IMR-90 (cell line): ENCODE measurements at regions not wholly inside any gene's neighbourhood (a gene's known extent, or its start where the extent isn't known, plus 50 kb on each side); places are given as distances from the start of the nearest gene placed in this dataset.

Experiments
- ATAC-seq: fragments of 200-7000 bp; cut with Tn5 transposase; 2 replicates; pipeline ENCODE4 v1.9.1; 2020; ENCODE audit warnings: low read depth, mild to moderate bottlenecking, moderate library complexity
- BruUV-seq: library from RNA; stranded (reverse); fragments of 400-500 nt; replicated peaks from 2 replicates; lab custom pipeline; 2021; lab: Mats Ljungman, UMichigan
- CTCF ChIA-PET: fragments of 300-600 bp; formaldehyde crosslinking; extraction: SDS; loops from one replicate; lab custom pipeline; 2021; ENCODE audit warnings: antibody characterized with exemption; lab: Yijun Ruan, JAX
- POLR2A ChIA-PET: fragments of 300-600 bp; sonication (Branson Sonifier 250); formaldehyde crosslinking; loops from one replicate; lab custom pipeline; 2022; ENCODE audit warnings: antibody characterized with exemption; ENCODE audit not compliant: unreplicated experiment; lab: Charles Lee
- DNase-seq: peaks from one replicate; pipeline ENCODE4 v3.0.0; 2013
- H2AFZ ChIP-seq: replicated peaks from 2 replicates; pipeline ENCODE3; 2013; ENCODE audit warnings: low read length, mild to moderate bottlenecking; ENCODE audit not compliant: poor library complexity
- H2AK5ac ChIP-seq: 2 replicates; pipeline ENCODE4 v1.6.1; 2013; ENCODE audit warnings: low read depth, low read length, inconsistent platforms
- H2AK9ac ChIP-seq: replicated peaks from 2 replicates; pipeline ENCODE3; 2013; ENCODE audit warnings: mild to moderate bottlenecking, low read depth, low read length, moderate library complexity; ENCODE audit not compliant: poor library complexity
- H2BK120ac ChIP-seq: 2 replicates; pipeline ENCODE4 v1.6.1; 2013; ENCODE audit warnings: low read depth, low read length, inconsistent platforms
- H2BK15ac ChIP-seq: 3 replicates; pipeline ENCODE4 v1.6.1; 2013; ENCODE audit warnings: low read depth, low read length, inconsistent platforms
- H2BK20ac ChIP-seq: 2 replicates; pipeline ENCODE4 v1.6.1; 2013; ENCODE audit warnings: low read depth, mild to moderate bottlenecking, inconsistent platforms, low read length, moderate library complexity
- H2BK5ac ChIP-seq: 2 replicates; pipeline ENCODE4 v1.6.1; 2013; ENCODE audit warnings: mild to moderate bottlenecking, low read depth, low read length, inconsistent platforms; ENCODE audit not compliant: poor library complexity, severe bottlenecking
- H3K14ac ChIP-seq: replicated peaks from 2 replicates; pipeline ENCODE4 v1.6.1; 2013; ENCODE audit warnings: low read depth, low read length, inconsistent platforms
- H3K18ac ChIP-seq: 2 replicates; pipeline ENCODE4 v1.6.1; 2013; ENCODE audit warnings: low read depth, low read length, control low read depth
- H3K23ac ChIP-seq: 2 replicates; pipeline ENCODE4 v1.6.1; 2013; ENCODE audit warnings: low read depth, low read length, inconsistent platforms
- H3K27ac ChIP-seq: 2 replicates; pipeline ENCODE4 v1.5.1; 2013; ENCODE audit warnings: mild to moderate bottlenecking, control low read depth, low read length; ENCODE audit not compliant: insufficient read depth
- H3K27me3 ChIP-seq: 2 replicates; pipeline ENCODE4 v1.6.1; 2013; ENCODE audit warnings: low read length; ENCODE audit not compliant: control insufficient read depth, insufficient read depth
- H3K36me3 ChIP-seq: 2 replicates; pipeline ENCODE4 v1.6.1; 2013; ENCODE audit warnings: low read length, mixed read lengths; ENCODE audit not compliant: control insufficient read depth, insufficient read depth
- H3K4ac ChIP-seq: 2 replicates; pipeline ENCODE4 v1.6.1; 2013; ENCODE audit warnings: low read depth, low read length, inconsistent platforms
- H3K4me1 ChIP-seq: 2 replicates; pipeline ENCODE4 v1.6.1; 2013; ENCODE audit warnings: low read length, mixed read lengths; ENCODE audit not compliant: control insufficient read depth, insufficient read depth
- H3K4me2 ChIP-seq: 2 replicates; pipeline ENCODE4 v1.6.1; 2013; ENCODE audit warnings: low read depth, mild to moderate bottlenecking, control low read depth, low read length, moderate library complexity
- H3K4me3 ChIP-seq: 2 replicates; pipeline ENCODE4 v1.5.1; 2013; ENCODE audit warnings: low read depth, mild to moderate bottlenecking, control low read depth, low read length, moderate library complexity; ENCODE audit not compliant: insufficient read depth
- H3K56ac ChIP-seq: 2 replicates; pipeline ENCODE4 v1.6.1; 2013; ENCODE audit warnings: low read length, inconsistent platforms; ENCODE audit not compliant: insufficient read depth; ENCODE audit errors: extremely low read depth
- H3K79me1 ChIP-seq, 2 experiments: 2 replicates each; pipeline ENCODE4 v1.6.1; 2013; ENCODE audit warnings: low read length in 2 of 2, inconsistent platforms in 1 of 2, low read depth in 1 of 2
- H3K9ac ChIP-seq: 2 replicates; pipeline ENCODE4 v1.6.1; 2013; ENCODE audit warnings: low read depth, low read length, control low read depth
- H3K9me1 ChIP-seq: 2 replicates; pipeline ENCODE4 v1.6.1; 2013; ENCODE audit warnings: low read length, inconsistent platforms; ENCODE audit not compliant: insufficient read depth
- H3K9me3 ChIP-seq: 2 replicates; pipeline ENCODE4 v1.6.1; 2013; ENCODE audit warnings: low read length; ENCODE audit not compliant: control insufficient read depth, insufficient read depth
- H4K20me1 ChIP-seq: 2 replicates; pipeline ENCODE4 v1.6.1; 2013; ENCODE audit warnings: low read length, inconsistent platforms; ENCODE audit not compliant: insufficient read depth
- H4K5ac ChIP-seq: 2 replicates; pipeline ENCODE4 v1.6.1; 2013; ENCODE audit warnings: mild to moderate bottlenecking, low read depth, low read length, control low read depth
- H4K8ac ChIP-seq, 2 experiments: 2 replicates each; pipeline ENCODE4 v1.6.1; 2013; ENCODE audit warnings: low read depth in 2 of 2, low read length in 2 of 2, control low read depth in 1 of 2, inconsistent platforms in 1 of 2
- H4K91ac ChIP-seq: 2 replicates; pipeline ENCODE4 v1.6.1; 2013; ENCODE audit warnings: low read depth, low read length, inconsistent platforms; ENCODE audit not compliant: insufficient read depth
- CEBPB ChIP-seq: IDR thresholded peaks from 2 replicates; pipeline ENCODE4 v1.6.1; 2012; ENCODE audit warnings: low read depth, low read length, improper control_type of control experiment
- CTCF ChIP-seq: conservative IDR thresholded peaks from 2 replicates; pipeline ENCODE4 v1.5.1; 2012; ENCODE audit warnings: mild to moderate bottlenecking, low read depth, low read length, improper control_type of control experiment
- ELK1 ChIP-seq: fragments of 150-350 bp; IDR thresholded peaks from 2 replicates; pipeline ENCODE4 v1.6.1; 2016; ENCODE audit warnings: low read depth, mild to moderate bottlenecking, low read length, moderate library complexity, borderline replicate concordance
- MAFK ChIP-seq: IDR thresholded peaks from 2 replicates; pipeline ENCODE4 v1.6.1; 2012; ENCODE audit warnings: low read depth, low read length, improper control_type of control experiment
- MXI1 ChIP-seq: IDR thresholded peaks from 2 replicates; pipeline ENCODE4 v1.6.1; 2012; ENCODE audit warnings: low read depth, mild to moderate bottlenecking, low read length, moderate library complexity, borderline replicate concordance
- RCOR1 ChIP-seq: IDR thresholded peaks from 2 replicates; pipeline ENCODE4 v1.6.1; 2012; ENCODE audit warnings: mild to moderate bottlenecking, low read length, improper control_type of control experiment; ENCODE audit not compliant: insufficient replicate concordance
- WGBS, 2 experiments: methylation state at CpG; one replicate each; pipeline versions ENCODE4 v1.1.5 to v1.1.7; 2013; ENCODE audit warnings: missing lambda C conversion rate in 2 of 2; ENCODE audit not compliant: insufficient read length in 1 of 2; ENCODE audit errors: extremely low coverage in 2 of 2; 5-methylcytosine and 5-hydroxymethylcytosine counted together
- dilution Hi-C: fragments of 300-500 bp; cut with HindIII; formaldehyde crosslinking; loops from one replicate; pipeline ENCODE4 v1.14.3; 2018; ENCODE audit warnings: low sequenced_read_pairs; ENCODE audit not compliant: unreplicated experiment
- in situ Hi-C: fragments of 300-500 bp; cut with MboI; formaldehyde crosslinking; loops from 3 replicates; pipeline ENCODE4 v1.14.3; 2019; ENCODE audit warnings: low sequenced_read_pairs, inconsistent platforms, mixed read lengths
- intact Hi-C: fragments of 100-400 bp; cut with micrococcal nuclease; formaldehyde crosslinking; loops from 2 replicates; pipeline ENCODE4 v1.10.0; 2022

GRCh38 chr10:33720161-33720560 lies 385.7 kb upstream of the NRP1 start:
- no peak for DNase-seq
- Histone ChIP-seq H2AFZ (no peak overlapping the region), H3K9me3 (0 out of 2 replicates have a peak, but pooled peaks cover 2% of the 10 kb centered on the region), H4K20me1 (no peaks in the 10 kb centered on the region), H3K4me1 (no peaks in the 10 kb centered on the region), H3K4ac (no peak overlapping the region), H4K91ac (no peak overlapping the region), H3K9ac (no peak overlapping the region), H3K23ac (no peak overlapping the region), H3K27ac (no peak overlapping the region), H2AK5ac (no peak overlapping the region), H3K4me3 (no peak overlapping the region), H3K79me1 (no peaks in the 10 kb centered on the region), H3K4me2 (no peak overlapping the region), H3K14ac (no peak overlapping the region), H2BK20ac (no peak overlapping the region), H4K5ac (no peak overlapping the region), H3K36me3 (no peaks in the 10 kb centered on the region), H2BK15ac (no peak overlapping the region), H3K18ac (no peak overlapping the region), H3K27me3 (peaks cover 5% of the 10 kb centered on the region), H4K8ac (no peak overlapping the region), H2BK5ac (no peak overlapping the region), H3K9me1 (no peaks in the 10 kb centered on the region), H2AK9ac (no peak overlapping the region), H2BK120ac (no peak overlapping the region), H3K56ac (no peak overlapping the region)
- no CpG with 5 or more reads among the region's 2 CpGs for WGBS, 2 experiments
- no peak for TF ChIP-seq RCOR1
- no peak for TF ChIP-seq ELK1
- no peak for TF ChIP-seq MXI1
- TF ChIP-seq CTCF: no peak
- no peak for TF ChIP-seq MAFK
- no peak for TF ChIP-seq CEBPB
- intact Hi-C loops: no loop called here
- BruUV-seq: no TSS peak
- no peak for ATAC-seq
- ChIA-PET POLR2A (no interaction called here), CTCF (no interaction called here)
- in situ Hi-C loops: no loop called here
- dilution Hi-C loops: no loop called here
